ENCODE measurements at regions not wholly inside any gene's neighbourhood (a gene's known extent, or its start where the extent isn't known, plus 50 kb on each side); places are given as distances from the start of the nearest gene placed in this dataset.

- intact Hi-C loops (cut with micrococcal nuclease): no loop called here
- Histone ChIP-seq H3K9ac (ENCODE audit: insufficient read depth, low read length, poor library complexity, severe bottlenecking) (no peak overlapping the region), H3K79me2 (ENCODE audit: insufficient read depth, low read length) (no peaks in the 10 kb centered on the region), H3K27me3 (ENCODE audit: control insufficient read depth in 2 of 2, insufficient read depth in 2 of 2, low read length in 2 of 2) (no peaks in the 10 kb centered on the region), H3K4me3 (replicated peaks in 1 of 3; ENCODE audit: low read depth in 2 of 3, low read length in 3 of 3) (no peak overlapping the region), H4K20me1 (ENCODE audit: insufficient read depth, low read length) (no peaks in the 10 kb centered on the region), H3K36me3 (replicated peaks in 1 of 2; ENCODE audit: control insufficient read depth in 1 of 2, insufficient read depth in 2 of 2, low read length in 2 of 2) (no peaks in the 10 kb centered on the region), H3K4me2 (replicated peaks; ENCODE audit: extremely low read depth, low read length, poor library complexity, severe bottlenecking) (no peak overlapping the region), H2AFZ (ENCODE audit: insufficient read depth, low read depth, low read length, poor library complexity, severe bottlenecking) (no peak overlapping the region), H3K9me3 (replicated peaks in 1 of 2; ENCODE audit: control insufficient read depth in 1 of 2, insufficient read depth in 1 of 2, low read length in 2 of 2) (no peaks in the 10 kb centered on the region), H3K27ac (ENCODE audit: low read depth in 1 of 2, low read length in 2 of 2) (no peak overlapping the region), H3K4me1 (ENCODE audit: control insufficient read depth in 1 of 2, insufficient read depth in 2 of 2, low read length in 2 of 2) (no peaks in the 10 kb centered on the region)
- no peak for TF ChIP-seq CTCF (IDR thresholded peaks at IDR 0.05)
- no peaks in the 10 kb centered on the region for H3K4me1 Mint-ChIP-seq
- 93% methylated on average over 4 of the region's 5 CpGs for WGBS (ENCODE audit: insufficient coverage)
- H3K9me3 Mint-ChIP-seq: no peaks in the 10 kb centered on the region
- no peak overlapping the region for H3K27ac Mint-ChIP-seq
- no peak for DNase-seq
- no peaks in the 10 kb centered on the region for H3K36me3 Mint-ChIP-seq
- no peak overlapping the region for H3K4me3 Mint-ChIP-seq
- H3K27me3 Mint-ChIP-seq (ENCODE audit: low read depth in 3 of 3): peaks cover 4 to 6% (median 5%) of the 10 kb centered on the region in 3 donors
These were observed 172.9 kb upstream of the NECTIN1 start for GRCh38 chr11:119901657-119902577.

GRCh38 chr11:119899997-119900396 is 171.0 kb upstream of the NECTIN1 start:
- H3K4me1 Mint-ChIP-seq: peaks cover 11% of the 10 kb centered on the region
- 74% methylated on average over 3 of the region's 3 CpGs for WGBS (ENCODE audit: insufficient coverage)

More at GRCh38 chr11:119899997-119900396, 171.0 kb upstream of the NECTIN1 start:
- no peak overlapping the region for H3K4me3 ChIP-seq (replicated peaks in 1 of 3; ENCODE audit: low read depth in 2 of 3, low read length in 3 of 3)
- no peak overlapping the region for H3K9ac ChIP-seq (ENCODE audit: insufficient read depth, low read length, poor library complexity, severe bottlenecking)
- H3K27ac ChIP-seq (ENCODE audit: low read depth in 1 of 2, low read length in 2 of 2): no peak overlapping the region
- no peak overlapping the region for H3K27ac Mint-ChIP-seq
- H3K27me3 ChIP-seq (ENCODE audit: control insufficient read depth in 2 of 2, insufficient read depth in 2 of 2, low read length in 2 of 2): no peaks in the 10 kb centered on the region
- no peak overlapping the region for H3K4me3 Mint-ChIP-seq
- no peaks in the 10 kb centered on the region for H3K9me3 ChIP-seq (replicated peaks in 1 of 2; ENCODE audit: control insufficient read depth in 1 of 2, insufficient read depth in 1 of 2, low read length in 2 of 2)
- no peak overlapping the region for H3K4me2 ChIP-seq (replicated peaks; ENCODE audit: extremely low read depth, low read length, poor library complexity, severe bottlenecking)
- H3K79me2 ChIP-seq (ENCODE audit: insufficient read depth, low read length): no peaks in the 10 kb centered on the region
- no peaks in the 10 kb centered on the region for H3K36me3 Mint-ChIP-seq
- H3K9me3 Mint-ChIP-seq: no peaks in the 10 kb centered on the region
- TF ChIP-seq CTCF (IDR thresholded peaks at IDR 0.05): no peak
- intact Hi-C loops (cut with micrococcal nuclease): no loop called here
- no peak for DNase-seq
- H3K36me3 ChIP-seq (replicated peaks in 1 of 2; ENCODE audit: control insufficient read depth in 1 of 2, insufficient read depth in 2 of 2, low read length in 2 of 2): no peaks in the 10 kb centered on the region
- H2AFZ ChIP-seq (ENCODE audit: insufficient read depth, low read depth, low read length, poor library complexity, severe bottlenecking): no peak overlapping the region
- H3K4me1 ChIP-seq (ENCODE audit: control insufficient read depth in 1 of 2, insufficient read depth in 2 of 2, low read length in 2 of 2): peaks cover 0 to 6% of the 10 kb centered on the region in 2 donors
- H3K27me3 Mint-ChIP-seq (ENCODE audit: low read depth in 3 of 3): peaks cover 3 to 4% (median 3%) of the 10 kb centered on the region in 3 donors
- no peaks in the 10 kb centered on the region for H4K20me1 ChIP-seq (ENCODE audit: insufficient read depth, low read length)
